ENCODE measurements at regions not wholly inside any gene's neighbourhood (a gene's known extent, or its start where the extent isn't known, plus 50 kb on each side); places are given as distances from the start of the nearest gene placed in this dataset.
"Not testable (repeated sequence)": the region's sequence is repeated elsewhere in the genome, so short reads cannot be mapped to it uniquely, and the experiment has no call there.

DNA sequence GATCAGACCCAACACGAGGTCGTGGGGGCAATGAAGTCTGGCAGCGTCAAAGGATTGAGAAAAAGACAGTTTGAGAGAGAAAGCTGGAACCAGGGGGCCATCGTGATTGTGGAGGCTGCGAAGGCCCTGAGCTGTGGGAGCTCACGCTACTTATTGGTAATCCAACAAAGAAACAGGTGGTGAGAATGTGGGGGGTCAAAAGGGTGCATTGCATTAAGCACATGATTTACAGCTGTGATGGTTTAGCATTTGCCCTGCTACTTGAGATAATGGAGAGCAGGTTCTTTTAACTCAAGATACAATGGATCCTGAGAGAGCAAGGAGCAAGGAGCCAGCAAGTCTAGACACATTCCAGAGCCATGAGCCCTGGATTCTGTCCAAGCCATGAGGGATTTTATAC, 276.8 kb upstream of the RRP15 start:
- ATAC-seq (replicated peaks in 1 of 4); H3K36me3 ChIP-seq (ENCODE audit: control insufficient read depth in 2 of 2, extremely low read depth in 1 of 2, insufficient read depth in 1 of 2, low read length in 1 of 2); H3K27ac ChIP-seq (ENCODE audit: low read length); DNase-seq; H3K27me3 Mint-ChIP-seq; POLR2A ChIA-PET; H3K4me3 ChIP-seq (ENCODE audit: control insufficient read depth in 1 of 2, extremely low read depth in 1 of 2, low read length in 1 of 2); H3K4me3 Mint-ChIP-seq; H3K9me3 ChIP-seq; CTCF ChIA-PET; H3K36me3 Mint-ChIP-seq; H3K27me3 ChIP-seq (replicated peaks in 1 of 2; ENCODE audit: control insufficient read depth in 2 of 2, extremely low read depth in 1 of 2, insufficient read depth in 2 of 2, low read length in 1 of 2); H3K4me1 Mint-ChIP-seq; H3K9me3 Mint-ChIP-seq; H3K27ac Mint-ChIP-seq; H3K4me1 ChIP-seq (ENCODE audit: control insufficient read depth in 1 of 2, extremely low read depth in 1 of 2, insufficient read depth in 2 of 2, low read length in 2 of 2): not testable (repeated sequence)
- 77% methylated on average over 4 of the region's 6 CpGs for WGBS (ENCODE audit: insufficient coverage)

DNA sequence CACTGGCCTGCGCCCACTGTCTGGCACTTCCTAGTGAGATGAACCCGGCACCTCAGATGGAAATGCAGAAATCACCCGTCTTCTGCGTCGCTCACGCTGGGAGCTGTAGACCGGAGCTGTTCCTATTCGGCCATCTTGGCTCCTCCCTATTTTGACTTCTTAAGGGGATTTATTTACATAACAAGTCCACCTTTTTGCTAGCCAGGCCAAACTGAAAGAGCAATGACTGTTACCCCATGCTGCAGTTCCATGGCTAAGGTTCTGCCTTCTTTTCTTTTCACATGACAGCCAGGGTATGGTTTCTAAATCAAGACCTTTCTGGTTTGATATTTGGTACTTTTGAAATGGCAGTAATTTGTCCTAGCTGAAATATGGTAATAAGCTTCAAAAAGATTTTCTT, 270.0 kb upstream of the RRP15 start:
- H3K27me3 ChIP-seq (replicated peaks in 1 of 2; ENCODE audit: control insufficient read depth in 2 of 2, extremely low read depth in 1 of 2, insufficient read depth in 2 of 2, low read length in 1 of 2); H3K4me3 Mint-ChIP-seq; DNase-seq; H3K4me1 ChIP-seq (ENCODE audit: control insufficient read depth in 1 of 2, extremely low read depth in 1 of 2, insufficient read depth in 2 of 2, low read length in 2 of 2); H3K9me3 ChIP-seq; ATAC-seq (replicated peaks in 1 of 4); H3K9me3 Mint-ChIP-seq; H3K4me3 ChIP-seq (ENCODE audit: control insufficient read depth in 1 of 2, extremely low read depth in 1 of 2, low read length in 1 of 2); H3K4me1 Mint-ChIP-seq; POLR2A ChIA-PET; H3K27ac Mint-ChIP-seq; CTCF ChIA-PET; H3K27me3 Mint-ChIP-seq; H3K36me3 ChIP-seq (ENCODE audit: control insufficient read depth in 2 of 2, extremely low read depth in 1 of 2, insufficient read depth in 1 of 2, low read length in 1 of 2); H3K36me3 Mint-ChIP-seq; H3K27ac ChIP-seq (ENCODE audit: low read length): not testable (repeated sequence)
- WGBS (ENCODE audit: insufficient coverage), result no CpG with 5 or more reads among the region's 8 CpGs

DNA sequence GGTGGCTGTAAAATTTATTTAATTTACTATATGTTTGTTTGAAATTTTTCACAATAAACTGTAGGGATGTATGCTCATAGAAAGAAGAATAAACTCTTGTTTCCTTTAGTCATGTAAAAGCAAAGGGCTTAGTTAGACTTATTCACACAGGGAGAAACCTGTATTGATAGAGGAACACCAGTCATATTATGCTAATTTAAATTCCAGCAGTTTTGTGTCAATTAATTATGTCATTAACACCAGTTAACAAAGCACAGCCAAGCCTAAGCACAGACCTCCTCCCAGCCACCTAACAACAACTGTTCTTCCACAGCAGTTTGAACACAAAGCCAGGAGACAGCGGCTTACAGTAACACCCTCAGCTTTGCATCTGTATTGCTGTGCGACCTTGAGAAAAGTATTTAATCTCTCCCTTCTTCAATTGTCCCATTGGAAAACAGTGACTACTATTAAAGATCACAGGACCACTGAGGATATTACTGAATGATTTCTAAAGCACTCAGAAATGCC, 260.8 kb upstream of the RRP15 start:
- no peak overlapping the region for H3K27ac ChIP-seq (ENCODE audit: low read length)
- H3K36me3 Mint-ChIP-seq, result no peaks in the 10 kb centered on the region
- DNase-seq (no peak), ATAC-seq (replicated peaks in 1 of 4) (no peak)
- no peak overlapping the region for H3K27ac Mint-ChIP-seq
- 71% methylated on average over 1 of the region's 2 CpGs for WGBS (ENCODE audit: insufficient coverage)
- CTCF ChIA-PET, result no interaction called here
- POLR2A ChIA-PET, result no interaction called here
- no peaks in the 10 kb centered on the region for H3K9me3 ChIP-seq
- no peaks in the 10 kb centered on the region for H3K27me3 Mint-ChIP-seq
- H3K4me1 Mint-ChIP-seq, result no peaks in the 10 kb centered on the region
- H3K36me3 ChIP-seq (ENCODE audit: control insufficient read depth in 2 of 2, extremely low read depth in 1 of 2, insufficient read depth in 1 of 2, low read length in 1 of 2), result no peaks in the 10 kb centered on the region
- H3K4me1 ChIP-seq (ENCODE audit: control insufficient read depth in 1 of 2, extremely low read depth in 1 of 2, insufficient read depth in 2 of 2, low read length in 2 of 2), result no peaks in the 10 kb centered on the region
- H3K9me3 Mint-ChIP-seq, result peaks cover 6 to 24% (median 9%) of the 10 kb centered on the region in 3 donors
- no peak overlapping the region for H3K4me3 ChIP-seq (ENCODE audit: control insufficient read depth in 1 of 2, extremely low read depth in 1 of 2, low read length in 1 of 2)
- H3K27me3 ChIP-seq (replicated peaks in 1 of 2; ENCODE audit: control insufficient read depth in 2 of 2, extremely low read depth in 1 of 2, insufficient read depth in 2 of 2, low read length in 1 of 2), result no peaks in the 10 kb centered on the region
- no peak overlapping the region for H3K4me3 Mint-ChIP-seq

DNA sequence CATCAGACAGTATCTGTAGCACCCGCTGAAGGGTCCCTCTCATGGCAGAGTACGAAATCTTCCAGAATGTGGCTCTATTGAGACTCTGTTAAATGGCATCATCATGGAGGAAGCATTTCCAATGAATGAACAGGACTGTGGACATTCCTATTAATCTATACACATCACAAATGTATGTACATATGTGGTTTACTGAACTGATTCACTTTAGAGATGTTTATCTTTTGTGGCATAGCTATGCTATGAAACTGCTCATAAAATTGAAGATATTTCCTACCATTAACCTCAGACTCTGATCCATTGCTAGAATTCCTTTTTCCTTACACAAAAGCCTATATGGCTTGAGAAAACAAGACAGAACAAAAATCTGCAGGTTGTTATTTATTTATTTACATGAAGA, 259.6 kb upstream of the RRP15 start:
- DNase-seq (no peak), ATAC-seq (replicated peaks in 1 of 4) (no peak)
- no peak overlapping the region for H3K27ac ChIP-seq (ENCODE audit: low read length)
- ChIA-PET CTCF (no interaction called here), POLR2A (no interaction called here)
- Mint-ChIP-seq H3K27me3 (no peaks in the 10 kb centered on the region), H3K4me3 (no peak overlapping the region), H3K36me3 (no peaks in the 10 kb centered on the region), H3K27ac (no peak overlapping the region), H3K4me1 (no peaks in the 10 kb centered on the region), H3K9me3 (peaks cover 6 to 24% (median 10%) of the 10 kb centered on the region in 3 donors)
- H3K27me3 ChIP-seq (replicated peaks in 1 of 2; ENCODE audit: control insufficient read depth in 2 of 2, extremely low read depth in 1 of 2, insufficient read depth in 2 of 2, low read length in 1 of 2), result no peaks in the 10 kb centered on the region
- no peaks in the 10 kb centered on the region for H3K4me1 ChIP-seq (ENCODE audit: control insufficient read depth in 1 of 2, extremely low read depth in 1 of 2, insufficient read depth in 2 of 2, low read length in 2 of 2)
- no peaks in the 10 kb centered on the region for H3K9me3 ChIP-seq
- no CpG with 5 or more reads among the region's 2 CpGs for WGBS (ENCODE audit: insufficient coverage)
- no peaks in the 10 kb centered on the region for H3K36me3 ChIP-seq (ENCODE audit: control insufficient read depth in 2 of 2, extremely low read depth in 1 of 2, insufficient read depth in 1 of 2, low read length in 1 of 2)
- no peak overlapping the region for H3K4me3 ChIP-seq (ENCODE audit: control insufficient read depth in 1 of 2, extremely low read depth in 1 of 2, low read length in 1 of 2)

DNA sequence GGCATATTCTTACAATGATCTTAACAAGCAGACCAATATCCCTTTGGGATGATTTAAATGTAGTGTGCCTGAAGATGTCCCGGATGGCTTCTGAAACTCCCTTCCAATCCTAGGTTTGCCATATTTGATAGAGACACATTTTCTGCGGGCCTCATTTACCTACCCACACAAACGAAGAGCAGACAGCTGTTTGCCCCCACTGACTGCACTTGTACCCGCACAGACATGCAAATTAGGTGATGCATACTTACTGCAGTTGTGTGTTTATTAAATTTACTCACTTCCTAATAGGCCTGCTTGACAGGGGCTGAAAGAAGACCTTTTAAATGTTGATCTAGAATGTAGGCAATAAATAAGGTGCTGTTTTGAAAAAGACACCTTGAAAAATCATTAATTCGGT, 257.9 kb upstream of the RRP15 start:
- Mint-ChIP-seq H3K36me3 (no peaks in the 10 kb centered on the region), H3K4me3 (no peak overlapping the region), H3K9me3 (peaks cover 6 to 24% (median 11%) of the 10 kb centered on the region in 3 donors), H3K4me1 (no peaks in the 10 kb centered on the region), H3K27ac (no peak overlapping the region), H3K27me3 (no peaks in the 10 kb centered on the region)
- Histone ChIP-seq H3K4me1 (ENCODE audit: control insufficient read depth in 1 of 2, extremely low read depth in 1 of 2, insufficient read depth in 2 of 2, low read length in 2 of 2) (no peaks in the 10 kb centered on the region), H3K9me3 (no peaks in the 10 kb centered on the region), H3K4me3 (ENCODE audit: control insufficient read depth in 1 of 2, extremely low read depth in 1 of 2, low read length in 1 of 2) (no peak overlapping the region), H3K36me3 (ENCODE audit: control insufficient read depth in 2 of 2, extremely low read depth in 1 of 2, insufficient read depth in 1 of 2, low read length in 1 of 2) (no peaks in the 10 kb centered on the region), H3K27ac (ENCODE audit: low read length) (no peak overlapping the region), H3K27me3 (replicated peaks in 1 of 2; ENCODE audit: control insufficient read depth in 2 of 2, extremely low read depth in 1 of 2, insufficient read depth in 2 of 2, low read length in 1 of 2) (no peaks in the 10 kb centered on the region)
- no peak for DNase-seq
- POLR2A ChIA-PET, result no interaction called here
- CTCF ChIA-PET, result no interaction called here
- ATAC-seq (replicated peaks in 1 of 4), result no peak
- no CpG with 5 or more reads among the region's 5 CpGs for WGBS (ENCODE audit: insufficient coverage)

DNA sequence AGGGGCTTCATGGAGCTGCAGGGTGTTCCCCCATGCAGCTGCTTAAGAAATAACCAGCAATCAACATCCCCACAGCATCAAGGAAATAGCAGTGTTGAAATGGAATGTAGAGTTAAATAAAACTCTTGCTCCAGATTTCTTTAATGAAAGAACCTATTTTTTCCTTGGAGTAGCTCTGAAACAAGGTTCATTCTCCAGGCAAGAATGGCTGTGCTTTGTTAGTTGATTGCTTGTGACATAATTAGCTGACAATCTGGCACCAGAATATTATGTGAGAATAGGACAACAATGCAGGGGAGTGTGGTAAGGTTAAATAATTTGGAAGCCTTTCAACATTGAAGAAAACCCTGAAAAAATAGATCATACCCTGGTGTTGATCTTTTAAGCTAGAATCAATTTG, 254.2 kb upstream of the RRP15 start:
- CTCF ChIA-PET, result no interaction called here

DNA sequence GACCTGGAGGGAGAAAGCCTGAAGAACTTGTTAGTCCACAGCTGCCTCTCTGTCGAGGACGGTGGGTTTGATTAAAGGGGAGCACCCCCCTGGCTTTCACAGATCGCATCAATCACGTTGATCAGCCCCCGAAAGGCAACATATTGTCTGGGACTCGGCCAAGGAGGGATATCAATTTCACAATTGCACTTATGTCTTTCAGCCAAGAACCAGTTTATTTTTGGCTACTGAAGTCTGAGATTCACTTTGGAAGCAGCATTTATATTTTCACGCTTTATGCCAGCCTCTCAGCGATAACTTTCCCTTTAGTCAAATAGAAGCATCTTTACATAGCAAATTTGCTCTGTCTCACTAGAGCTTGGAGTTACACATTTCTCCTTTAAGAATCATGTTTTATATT, 253.2 kb upstream of the RRP15 start:
- Mint-ChIP-seq H3K27ac (no peak overlapping the region), H3K4me3 (no peak overlapping the region), H3K27me3 (no peaks in the 10 kb centered on the region), H3K36me3 (no peaks in the 10 kb centered on the region), H3K9me3 (peaks cover 2 to 9% (median 3%) of the 10 kb centered on the region in 3 donors), H3K4me1 (no peaks in the 10 kb centered on the region)
- Histone ChIP-seq H3K36me3 (ENCODE audit: control insufficient read depth in 2 of 2, extremely low read depth in 1 of 2, insufficient read depth in 1 of 2, low read length in 1 of 2) (no peaks in the 10 kb centered on the region), H3K27me3 (replicated peaks in 1 of 2; ENCODE audit: control insufficient read depth in 2 of 2, extremely low read depth in 1 of 2, insufficient read depth in 2 of 2, low read length in 1 of 2) (no peaks in the 10 kb centered on the region), H3K4me1 (ENCODE audit: control insufficient read depth in 1 of 2, extremely low read depth in 1 of 2, insufficient read depth in 2 of 2, low read length in 2 of 2) (no peaks in the 10 kb centered on the region), H3K27ac (ENCODE audit: low read length) (no peak overlapping the region), H3K4me3 (ENCODE audit: control insufficient read depth in 1 of 2, extremely low read depth in 1 of 2, low read length in 1 of 2) (no peak overlapping the region), H3K9me3 (no peaks in the 10 kb centered on the region)
- ChIA-PET CTCF (no interaction called here), POLR2A (interaction anchor here (0.6 kb wide), 2 partner anchors 101 to 1023 kb away, joined by 4 to 9 read pairs; no protein-coding TSS in a partner anchor)
- no peak for ATAC-seq (replicated peaks in 1 of 4)
- WGBS (ENCODE audit: insufficient coverage), result 63% methylated on average over 5 of the region's 8 CpGs
- no peak for DNase-seq

More for the DNA sequence above, 254.2 kb upstream of the RRP15 start:
- no peaks in the 10 kb centered on the region for H3K9me3 ChIP-seq
- H3K27ac ChIP-seq (ENCODE audit: low read length), result no peak overlapping the region
- Mint-ChIP-seq H3K4me1 (no peaks in the 10 kb centered on the region), H3K4me3 (no peak overlapping the region), H3K27ac (no peak overlapping the region), H3K9me3 (peaks cover 2 to 12% (median 3%) of the 10 kb centered on the region in 3 donors), H3K27me3 (no peaks in the 10 kb centered on the region), H3K36me3 (no peaks in the 10 kb centered on the region)
- no peaks in the 10 kb centered on the region for H3K36me3 ChIP-seq (ENCODE audit: control insufficient read depth in 2 of 2, extremely low read depth in 1 of 2, insufficient read depth in 1 of 2, low read length in 1 of 2)
- ATAC-seq (replicated peaks in 1 of 4) (no peak), DNase-seq (no peak)
- POLR2A ChIA-PET, result no interaction called here
- H3K27me3 ChIP-seq (replicated peaks in 1 of 2; ENCODE audit: control insufficient read depth in 2 of 2, extremely low read depth in 1 of 2, insufficient read depth in 2 of 2, low read length in 1 of 2), result no peaks in the 10 kb centered on the region
- H3K4me3 ChIP-seq (ENCODE audit: control insufficient read depth in 1 of 2, extremely low read depth in 1 of 2, low read length in 1 of 2), result no peak overlapping the region
- no peaks in the 10 kb centered on the region for H3K4me1 ChIP-seq (ENCODE audit: control insufficient read depth in 1 of 2, extremely low read depth in 1 of 2, insufficient read depth in 2 of 2, low read length in 2 of 2)
